ENCODE measurements at regions not wholly inside any gene's neighbourhood (a gene's known extent, or its start where the extent isn't known, plus 50 kb on each side); places are given as distances from the start of the nearest gene placed in this dataset.

GRCh38 chr16:26267641-26268040 is 575.9 kb downstream of the HS3ST4 start:
- DNase-seq (ENCODE audit: low read depth), result no peak
- no peaks in the 10 kb centered on the region for H3K27me3 ChIP-seq (ENCODE audit: control insufficient read depth, insufficient read depth, low read length)

GRCh38 chr16:26269673-26270072 is 577.9 kb downstream of the HS3ST4 start:
- DNase-seq (ENCODE audit: low read depth), result no peak
- Histone ChIP-seq H3K36me3 (ENCODE audit: control insufficient read depth, insufficient read depth, low read length) (no peaks in the 10 kb centered on the region), H3K27me3 (ENCODE audit: control insufficient read depth, insufficient read depth, low read length) (no peaks in the 10 kb centered on the region), H3K4me3 (ENCODE audit: low read depth, low read length) (no peak overlapping the region)
- TF ChIP-seq CTCF (IDR thresholded peaks at IDR 0.05; ENCODE audit: insufficient read depth, low read length, poor library complexity, severe bottlenecking), result no peak

More at GRCh38 chr16:26267641-26268040, 575.9 kb downstream of the HS3ST4 start:
- no peak overlapping the region for H3K4me3 ChIP-seq (ENCODE audit: low read depth, low read length)
- no peaks in the 10 kb centered on the region for H3K36me3 ChIP-seq (ENCODE audit: control insufficient read depth, insufficient read depth, low read length)
- TF ChIP-seq CTCF (IDR thresholded peaks at IDR 0.05; ENCODE audit: insufficient read depth, low read length, poor library complexity, severe bottlenecking), result no peak

- TF ChIP-seq CTCF (IDR thresholded peaks at IDR 0.05; ENCODE audit: insufficient read depth, low read length, poor library complexity, severe bottlenecking), result no peak
- Histone ChIP-seq H3K4me3 (ENCODE audit: low read depth, low read length) (no peak overlapping the region), H3K27me3 (ENCODE audit: control insufficient read depth, insufficient read depth, low read length) (no peaks in the 10 kb centered on the region), H3K36me3 (ENCODE audit: control insufficient read depth, insufficient read depth, low read length) (no peaks in the 10 kb centered on the region)
- no peak for DNase-seq (ENCODE audit: low read depth)
Measured at GRCh38 chr16:26273607-26274006, 581.8 kb downstream of the HS3ST4 start.

GRCh38 chr16:26275021-26275590 is 583.3 kb downstream of the HS3ST4 start:
- Histone ChIP-seq H3K4me3 (ENCODE audit: low read depth, low read length) (no peak overlapping the region), H3K36me3 (ENCODE audit: control insufficient read depth, insufficient read depth, low read length) (no peaks in the 10 kb centered on the region), H3K27me3 (ENCODE audit: control insufficient read depth, insufficient read depth, low read length) (no peaks in the 10 kb centered on the region)
- no peak for DNase-seq (ENCODE audit: low read depth)
- no peak for TF ChIP-seq CTCF (IDR thresholded peaks at IDR 0.05; ENCODE audit: insufficient read depth, low read length, poor library complexity, severe bottlenecking)

GRCh38 chr16:26276289-26276688 is 584.5 kb downstream of the HS3ST4 start:
- no peak overlapping the region for H3K4me3 ChIP-seq (ENCODE audit: low read depth, low read length)
- DNase-seq (ENCODE audit: low read depth), result no peak
- no peaks in the 10 kb centered on the region for H3K27me3 ChIP-seq (ENCODE audit: control insufficient read depth, insufficient read depth, low read length)
- H3K36me3 ChIP-seq (ENCODE audit: control insufficient read depth, insufficient read depth, low read length), result no peaks in the 10 kb centered on the region
- TF ChIP-seq CTCF (IDR thresholded peaks at IDR 0.05; ENCODE audit: insufficient read depth, low read length, poor library complexity, severe bottlenecking), result no peak
